ENCODE measurements at regions not wholly inside any gene's neighbourhood (a gene's known extent, or its start where the extent isn't known, plus 50 kb on each side); places are given as distances from the start of the nearest gene placed in this dataset.

- FAIRE-seq: no peak
- intact Hi-C loops (cut with micrococcal nuclease) (no loop called here), dilution Hi-C loops (cut with MboI; ENCODE audit: extremely low pct_ligation_motif_present, low sequenced_read_pairs) (no loop called here)
- H3K9me1 ChIP-seq (replicated peaks; ENCODE audit: control insufficient read depth, extremely low read depth, insufficient read depth, low read length): no peaks in the 10 kb centered on the region
- TF ChIP-seq POLR2AphosphoS5 (IDR thresholded peaks at IDR 0.05; ENCODE audit: insufficient read depth, low read depth, low read length): no peak
- TF ChIP-seq GATA2 (IDR thresholded peaks at IDR 0.05; ENCODE audit: insufficient read depth, insufficient read length, low read depth, low read length): no peak
- no peak for TF ChIP-seq FOS (IDR thresholded peaks at IDR 0.05; ENCODE audit: borderline replicate concordance, insufficient read depth, low read length)
- TF ChIP-seq CTCF (IDR thresholded peaks at IDR 0.05; ENCODE audit: extremely low read depth in 1 of 2, insufficient read depth in 1 of 2, low read depth in 1 of 2, low read length in 2 of 2): no peak
- no peak for TF ChIP-seq MYC (IDR thresholded peaks at IDR 0.05; ENCODE audit: low read depth, low read length)
- no peak for TF ChIP-seq MAX (IDR thresholded peaks at IDR 0.05; ENCODE audit: insufficient read depth, insufficient read length)
- TF ChIP-seq EZH2 (IDR thresholded peaks at IDR 0.05; ENCODE audit: borderline replicate concordance, low read depth, low read length, severe bottlenecking): no peak
- no peak for TF ChIP-seq JUN (IDR thresholded peaks at IDR 0.05; ENCODE audit: borderline replicate concordance, insufficient read depth, insufficient read length, low read depth)
- no peak for TF ChIP-seq POLR2A (IDR thresholded peaks at IDR 0.05; ENCODE audit: low read depth, low read length)
- no peak overlapping the region for H2AFZ ChIP-seq (ENCODE audit: low read depth, low read length)
- ChIA-PET CTCF (interaction anchor here (1.1 kb wide), 1 partner anchor 360 kb away, joined by 6 read pairs; no protein-coding TSS in a partner anchor), POLR2A (no interaction called here)
- no peak overlapping the region for H3K4me3 ChIP-seq (replicated peaks in 1 of 3; ENCODE audit: insufficient read depth in 1 of 3, low read depth in 1 of 3, low read length in 3 of 3)
- H3K36me3 ChIP-seq (ENCODE audit: control insufficient read depth in 2 of 2, extremely low read depth in 1 of 2, insufficient read depth in 2 of 2, low read length in 2 of 2): no peaks in the 10 kb centered on the region
- H4K20me1 ChIP-seq (replicated peaks; ENCODE audit: control insufficient read depth, extremely low read depth, insufficient read depth, low read length): no peaks in the 10 kb centered on the region
- H3K4me2 ChIP-seq (ENCODE audit: insufficient read depth, low read length): no peak overlapping the region
- DNase-seq (ENCODE audit: low read depth, low spot score): no peak
- no peaks in the 10 kb centered on the region for H3K9me3 ChIP-seq (replicated peaks; ENCODE audit: control insufficient read depth, insufficient read depth, low read length)
- no peaks in the 10 kb centered on the region for H3K4me1 ChIP-seq (ENCODE audit: control insufficient read depth, extremely low read depth, insufficient read depth, low read length)
- peaks cover 0 to 6% of the 10 kb centered on the region in 2 experiments for H3K27me3 ChIP-seq (ENCODE audit: control insufficient read depth in 2 of 2, insufficient read depth in 2 of 2, low read length in 2 of 2)
- H3K9ac ChIP-seq (replicated peaks; ENCODE audit: extremely low read depth, insufficient read depth, low read length): no peak overlapping the region
- no peak overlapping the region for H3K27ac ChIP-seq (ENCODE audit: insufficient read depth, low read depth, low read length)
- BruUV-seq (replicated peaks): no TSS peak
- H3K79me2 ChIP-seq (ENCODE audit: control insufficient read depth, insufficient read depth, low read length): no peaks in the 10 kb centered on the region
These were observed 125.2 kb upstream of the SYT13 start for GRCh38 chr11:45411228-45411946.

Measured in endothelial cell of umbilical vein (primary cell).